Amniotic epithelial cell (primary cell): ENCODE measurements at regions not wholly inside any gene's neighbourhood (a gene's known extent, or its start where the extent isn't known, plus 50 kb on each side); places are given as distances from the start of the nearest gene placed in this dataset.
"Not testable (repeated sequence)": the region's sequence is repeated elsewhere in the genome, so short reads cannot be mapped to it uniquely, and the experiment has no call there.

Experiments
- DNase-seq: peaks from one replicate; pipeline ENCODE4 v3.0.0-alpha.2; 2010; ENCODE audit warnings: low read depth

DNA sequence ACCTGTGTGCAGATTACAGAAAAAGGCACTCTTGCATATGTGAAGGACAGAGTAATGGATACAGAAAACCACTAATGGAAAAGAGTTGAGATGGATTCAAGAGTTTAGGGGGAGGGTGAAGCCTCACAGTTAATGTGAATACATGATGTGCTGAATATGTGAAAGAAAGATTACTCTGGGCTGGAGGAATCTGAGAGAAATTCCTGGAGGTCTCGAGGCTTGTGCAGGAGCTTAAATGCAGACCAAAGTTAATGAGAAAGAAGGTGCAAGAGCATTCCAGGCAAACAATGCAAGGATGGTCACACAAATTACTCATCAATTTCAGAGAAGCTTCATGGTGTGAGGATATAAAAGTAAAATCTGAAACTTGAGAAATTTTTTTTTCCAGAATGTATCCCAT lies 768.8 kb downstream of the STPG2 start:
- DNase-seq, result no peak

DNA sequence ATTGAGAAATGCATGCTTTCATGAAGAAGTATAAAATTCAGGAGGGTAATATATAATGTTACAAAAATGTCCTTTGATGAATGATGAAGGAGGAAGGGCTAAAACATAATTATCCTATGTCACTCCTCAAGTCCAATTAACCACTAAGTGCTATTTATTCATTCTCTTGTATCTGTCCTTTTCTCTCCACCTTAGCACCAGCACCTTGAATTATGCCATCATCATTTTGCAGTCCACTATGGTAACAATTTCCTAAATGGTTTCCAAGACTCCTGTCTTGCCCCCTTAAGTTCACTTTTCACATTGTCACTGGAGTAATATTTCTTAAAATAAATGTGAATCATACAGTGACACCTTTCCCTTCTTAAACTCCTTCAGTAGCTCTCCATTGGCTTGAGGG lies 756.3 kb downstream of the STPG2 start:
- no peak for DNase-seq

DNA sequence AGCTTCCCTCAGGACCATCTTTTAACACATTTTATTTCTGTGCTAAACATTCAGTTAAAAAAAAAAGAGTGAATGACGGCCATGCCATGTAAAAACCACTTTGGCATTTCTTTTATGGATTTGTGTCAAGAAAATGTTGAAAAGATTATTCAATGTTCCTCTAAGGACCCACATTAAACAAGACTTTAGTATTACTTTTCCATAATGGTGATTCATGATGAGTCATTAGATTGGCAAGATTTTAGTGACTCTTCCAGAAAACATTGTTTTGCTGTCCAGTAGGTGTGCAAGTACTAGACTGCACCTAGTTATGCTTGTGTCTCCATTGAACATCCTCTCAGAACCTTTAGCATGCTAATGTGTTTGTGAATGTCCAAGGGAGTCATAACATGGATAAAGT lies 748.6 kb downstream of the STPG2 start:
- DNase-seq, result no peak

DNA sequence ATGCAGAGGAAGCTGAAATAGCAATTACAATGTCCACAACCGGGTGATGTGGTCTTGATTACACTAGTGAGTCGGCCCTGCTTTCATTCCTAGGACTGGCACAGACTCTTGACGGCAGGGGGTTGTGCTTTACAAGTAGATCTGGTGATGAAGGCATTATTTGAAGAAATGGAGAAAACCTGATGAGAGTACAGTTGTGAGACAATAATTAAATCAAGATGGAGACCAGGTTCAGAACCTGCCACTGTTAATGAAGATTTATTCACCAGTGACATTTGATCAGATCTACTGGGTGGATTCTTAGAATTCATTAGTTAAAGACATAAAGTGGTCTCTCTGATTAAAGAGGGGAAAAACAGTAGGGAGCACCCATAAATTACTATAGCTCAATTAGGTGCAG lies 747.2 kb downstream of the STPG2 start:
- DNase-seq, result no peak

- no peak for DNase-seq
These were observed 746.7 kb downstream of the STPG2 start for GRCh38 chr4:97396605-97397004.

DNA sequence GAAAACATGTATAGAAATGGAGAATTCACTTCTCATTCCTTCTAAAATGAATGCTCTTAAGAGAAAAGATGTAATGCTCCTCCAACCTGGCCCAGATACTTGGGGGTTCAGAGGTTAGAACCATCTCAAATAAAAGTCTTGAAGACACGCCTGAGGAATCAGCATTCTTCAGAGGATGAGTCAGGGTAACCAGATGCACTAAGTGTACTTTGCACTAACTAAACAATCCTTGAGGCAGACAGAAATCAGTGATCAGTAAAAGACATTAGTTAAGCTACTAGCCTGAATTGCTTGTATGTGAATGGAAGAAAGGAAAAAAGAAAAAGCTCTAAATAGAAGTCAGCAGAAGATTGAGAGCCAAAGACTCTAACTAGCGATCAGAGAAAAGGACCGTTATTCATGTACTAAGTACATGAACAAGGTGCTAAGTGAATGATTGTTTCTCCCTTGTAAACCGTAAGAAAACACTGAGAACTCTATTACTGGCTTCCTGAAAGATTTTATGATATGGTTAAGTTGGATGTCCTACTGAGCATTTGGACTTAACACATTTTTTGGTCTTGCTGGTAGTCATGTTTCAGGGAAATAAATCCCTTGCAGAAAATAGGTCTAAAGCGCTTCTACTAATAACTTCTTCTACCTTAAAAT lies 738.3 kb downstream of the STPG2 start:
- DNase-seq, result no peak

DNA sequence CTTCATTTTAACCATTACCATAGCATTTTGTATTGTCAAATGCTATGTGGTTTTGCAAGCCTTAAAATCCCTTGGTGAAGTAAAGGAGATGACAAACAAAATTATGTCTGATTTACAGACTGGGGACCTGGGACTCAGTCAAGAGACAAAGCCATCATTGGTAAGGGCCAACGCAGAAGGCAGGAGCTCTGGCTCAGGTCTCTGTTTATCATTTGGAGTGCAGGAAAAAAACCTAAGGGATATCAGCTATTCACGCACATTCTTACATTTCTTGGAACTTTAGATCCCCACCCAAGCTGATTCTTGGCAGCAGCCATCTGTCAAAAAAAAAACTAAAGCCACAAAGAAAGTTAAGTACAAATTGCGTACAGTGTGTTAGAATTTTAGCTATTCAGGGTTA lies 731.9 kb downstream of the STPG2 start:
- DNase-seq, result no peak

DNA sequence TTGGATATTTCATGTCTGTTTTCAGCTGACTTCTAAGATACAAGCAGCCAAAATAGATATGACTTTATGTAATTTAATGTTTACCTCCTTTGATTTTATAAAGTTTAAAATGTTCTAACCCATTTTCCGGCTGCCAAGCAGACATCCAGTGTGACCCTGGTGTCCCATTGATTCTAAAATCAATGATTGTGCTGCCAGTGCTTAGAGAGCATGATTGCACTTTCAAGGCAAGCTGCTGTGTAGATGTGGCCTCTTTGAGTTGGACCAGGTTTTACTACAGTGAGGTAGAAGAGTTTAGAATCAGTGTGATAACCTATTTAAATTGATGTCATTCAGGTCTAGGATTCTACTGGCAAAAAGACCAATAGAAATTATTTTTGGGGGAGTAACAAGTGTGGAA lies 730.9 kb downstream of the STPG2 start:
- DNase-seq, result no peak

DNA sequence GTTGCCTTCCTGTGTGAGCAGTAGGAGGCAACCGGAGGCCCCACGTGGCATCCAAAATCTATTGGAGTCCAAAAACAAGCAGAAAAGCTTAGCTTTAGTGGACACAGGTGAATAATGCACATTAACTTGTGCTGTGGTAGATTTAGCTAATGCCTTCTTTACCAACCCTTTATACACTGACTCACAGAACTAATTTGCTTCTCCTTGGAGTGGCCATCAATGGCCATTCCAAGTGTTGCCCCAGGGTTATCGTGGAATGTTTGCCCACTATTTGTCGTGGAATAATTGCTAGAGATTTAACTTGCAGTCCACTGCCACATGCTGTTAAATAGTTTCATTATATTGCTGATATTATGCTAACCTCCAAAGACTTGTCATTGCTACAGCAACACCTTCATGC lies 729.1 kb downstream of the STPG2 start:
- no peak for DNase-seq

DNA sequence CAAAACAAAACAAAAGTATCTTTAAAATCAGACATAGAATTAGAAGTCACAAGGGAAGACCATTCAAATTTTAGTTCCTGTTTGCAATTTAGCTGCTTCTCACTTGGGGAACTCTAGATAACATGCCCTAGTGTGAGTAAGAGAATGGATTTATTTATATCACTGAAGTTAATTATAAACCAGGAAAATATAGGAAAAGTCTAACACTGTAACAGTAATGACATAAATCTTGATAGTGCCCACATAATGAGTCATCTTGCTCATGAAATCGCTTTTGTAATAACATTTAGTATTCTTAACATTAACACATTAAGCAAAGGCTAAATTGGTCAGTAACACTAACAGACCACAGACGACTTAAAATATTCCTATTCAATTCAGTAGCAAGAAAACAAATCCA lies 710.7 kb downstream of the STPG2 start:
- no peak for DNase-seq

DNA sequence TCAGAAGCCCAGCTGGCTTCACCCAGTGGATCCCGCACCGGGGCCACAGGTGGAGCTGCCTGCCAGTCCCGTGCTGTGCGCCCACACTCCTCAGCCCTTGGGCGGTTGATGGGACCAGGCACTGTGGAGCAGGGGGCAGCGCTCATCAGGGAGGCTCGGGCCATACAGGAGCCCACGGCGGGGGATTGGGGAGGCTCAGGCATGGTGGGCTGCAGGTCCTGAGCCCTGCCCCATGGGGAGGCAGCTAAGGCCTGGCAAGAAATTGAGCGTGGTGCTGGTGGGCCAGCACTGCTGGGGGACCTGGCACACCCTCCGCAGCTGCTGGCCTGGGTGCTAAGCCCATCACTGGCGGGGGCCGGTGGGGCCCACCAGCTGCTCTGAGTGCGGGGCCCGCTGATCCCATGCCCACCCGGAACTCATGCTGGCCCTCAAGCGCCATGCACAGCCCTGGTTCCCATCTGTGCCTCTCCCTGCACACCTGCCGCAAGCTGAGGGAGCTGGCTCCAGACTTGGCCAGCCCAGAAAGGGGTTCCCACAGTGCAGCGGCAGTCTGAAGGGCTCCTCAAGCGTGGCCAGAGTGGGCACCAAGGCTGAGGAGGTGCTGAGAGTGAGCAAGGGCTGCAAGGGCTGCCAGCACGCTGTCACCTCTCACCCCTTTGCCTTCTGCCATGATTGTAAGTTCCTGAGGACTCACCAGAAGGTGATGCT lies 705.1 kb downstream of the STPG2 start:
- not testable (repeated sequence) for DNase-seq

DNA sequence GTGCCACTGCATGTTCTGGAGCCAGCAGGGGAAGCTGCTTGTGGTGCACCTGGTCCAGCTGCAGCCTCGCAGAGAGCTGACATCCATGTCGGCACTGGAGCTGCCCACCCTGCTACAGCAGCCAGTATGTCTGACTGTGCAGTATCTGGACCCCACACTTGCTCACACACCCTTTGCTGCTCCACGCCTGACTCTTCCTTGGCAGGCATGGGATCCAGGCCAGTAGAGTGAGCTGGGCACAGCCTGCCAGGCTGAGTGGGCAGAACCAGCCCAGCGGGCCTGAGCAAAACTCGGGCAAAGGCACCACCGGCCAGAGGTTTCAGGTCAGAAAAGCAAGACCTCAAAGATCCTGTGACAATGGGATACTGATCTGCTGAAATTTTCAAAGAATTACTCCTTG lies 690.1 kb downstream of the STPG2 start:
- no peak for DNase-seq

GRCh38 chr4:97457253-97457652 lies 686.0 kb downstream of the STPG2 start:
- no peak for DNase-seq

GRCh38 chr4:97468272-97468671 lies 675.0 kb downstream of the STPG2 start:
- DNase-seq, result no peak

DNA sequence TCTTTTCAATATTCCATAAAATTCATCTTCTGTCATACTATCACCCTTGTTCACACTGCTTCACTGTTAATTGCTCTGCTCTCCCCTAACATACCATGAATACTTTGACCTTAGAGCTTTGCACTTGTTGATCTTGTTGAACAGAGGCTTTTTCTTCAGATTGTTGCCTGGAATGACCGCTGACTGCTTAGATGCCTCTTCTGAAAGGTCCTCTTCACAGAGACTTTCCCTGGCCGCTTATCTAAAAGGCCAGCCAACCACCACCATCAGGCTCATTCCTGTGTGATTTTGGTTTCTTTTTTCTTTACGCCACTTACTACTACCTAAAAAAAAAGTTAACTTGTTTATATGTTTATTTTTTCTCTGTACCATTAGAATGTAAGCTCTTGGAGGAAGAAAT lies 667.7 kb downstream of the STPG2 start:
- DNase-seq, result no peak

DNA sequence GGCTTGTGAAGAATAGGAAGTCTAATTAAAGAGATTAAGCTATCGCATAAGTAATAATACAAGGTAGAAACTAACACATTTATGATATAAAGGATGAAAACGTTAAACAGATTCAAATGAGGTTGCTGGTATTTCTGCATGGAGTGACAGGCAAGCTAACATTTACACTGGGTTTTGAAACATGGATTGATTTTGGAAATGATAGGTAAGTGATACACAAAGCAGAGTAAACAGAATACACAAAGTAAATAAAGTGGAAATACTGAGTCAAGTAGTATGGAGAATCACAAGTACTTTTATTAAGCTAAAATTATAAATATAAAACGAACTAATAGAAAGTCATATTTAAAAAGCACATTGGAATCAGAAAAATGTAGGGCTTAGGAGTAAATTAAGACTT lies 665.3 kb downstream of the STPG2 start:
- DNase-seq, result no peak

DNA sequence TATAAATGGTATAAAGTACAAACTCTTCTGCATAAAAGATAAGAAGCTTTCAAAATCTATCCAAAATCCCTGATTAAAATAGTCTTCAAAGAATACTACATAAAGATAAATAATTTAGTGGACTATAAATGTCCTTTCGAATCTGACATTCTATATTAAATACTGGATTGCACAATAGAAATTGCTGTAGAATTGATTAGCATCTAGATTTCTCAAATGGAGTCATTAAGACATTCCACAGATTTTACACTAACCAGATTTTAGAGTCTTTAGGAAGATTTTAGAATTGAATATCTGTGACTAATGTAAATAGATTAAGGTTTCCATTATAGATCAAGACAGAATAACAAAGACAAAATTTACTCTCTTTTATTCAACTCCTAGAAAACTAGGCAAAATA lies 663.9 kb downstream of the STPG2 start:
- DNase-seq, result no peak

DNA sequence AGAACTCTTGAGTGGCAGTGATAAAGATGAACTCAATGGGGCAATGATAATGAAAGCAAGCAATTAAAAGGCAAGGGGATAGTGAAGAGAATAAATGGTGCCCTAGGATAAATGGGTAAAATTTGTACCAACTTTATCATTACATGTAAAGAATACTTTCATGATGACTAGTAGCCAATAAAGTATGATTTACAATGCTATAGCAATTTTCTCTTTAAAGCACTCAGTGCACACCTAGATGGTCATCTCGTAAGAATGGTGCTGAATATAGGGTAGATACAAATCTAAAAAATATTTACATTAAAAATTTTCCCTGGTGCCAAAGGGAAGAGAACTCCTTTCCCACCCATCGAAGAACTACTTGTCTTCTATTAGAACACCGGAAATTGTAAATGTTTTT lies 651.4 kb downstream of the STPG2 start:
- DNase-seq, result no peak

GRCh38 chr4:97493815-97494518 lies 649.3 kb downstream of the STPG2 start:
- peak; percentile 17 for DNase-seq

DNA sequence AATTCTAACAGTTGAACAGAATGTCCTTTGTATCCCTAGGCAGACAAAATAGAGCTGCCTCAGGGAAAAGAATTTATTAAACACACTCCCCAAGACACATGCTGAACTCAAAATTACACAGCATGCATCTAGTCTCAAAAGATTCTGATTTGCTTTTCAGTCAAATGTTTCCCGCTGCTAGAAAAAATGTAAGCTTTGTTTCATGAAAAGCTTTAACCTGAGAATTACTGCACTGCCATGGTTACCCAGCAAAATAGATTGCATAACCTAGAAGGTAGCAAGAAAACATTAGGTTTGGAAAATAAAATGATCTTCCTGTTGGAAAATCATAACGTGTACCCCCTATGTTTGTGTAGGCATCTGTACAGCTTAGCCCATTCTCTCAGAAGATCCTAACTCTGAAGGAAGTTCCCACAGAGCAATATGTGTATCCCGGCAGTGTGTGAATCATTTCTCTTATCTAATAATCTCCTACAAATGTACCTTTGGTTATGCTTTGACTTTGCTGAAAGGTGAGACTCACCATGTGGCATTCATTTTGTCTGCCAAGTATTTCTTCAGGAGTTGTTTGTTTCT lies 646.9 kb downstream of the STPG2 start:
- DNase-seq, result peak; percentile 50

- DNase-seq, result peak; percentile 81
These were observed 644.4 kb downstream of the STPG2 start for GRCh38 chr4:97498875-97499274.

GRCh38 chr4:97500423-97500822 lies 642.9 kb downstream of the STPG2 start:
- no peak for DNase-seq

DNA sequence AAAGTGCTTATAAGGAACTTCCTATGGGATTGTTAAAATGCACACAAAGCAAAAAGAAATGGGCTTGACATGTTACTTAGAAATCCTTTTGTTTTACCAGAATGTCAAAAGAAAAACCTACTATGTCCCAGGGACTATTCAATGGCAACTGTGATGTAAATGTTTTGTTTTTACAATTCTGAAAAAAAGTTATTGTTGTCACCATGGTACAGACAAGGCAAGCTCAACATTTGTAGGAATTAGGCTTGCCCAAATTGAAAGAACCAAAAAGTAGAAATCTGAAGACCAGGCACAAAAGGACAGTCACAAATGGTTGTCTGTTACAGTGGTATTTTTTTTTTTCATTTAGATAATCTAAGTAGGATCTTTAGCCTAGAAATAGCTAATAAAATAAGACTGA lies 638.6 kb downstream of the STPG2 start:
- DNase-seq, result no peak
